Psoas muscle (tissue), 7 donors: ENCODE measurements at regions not wholly inside any gene's neighbourhood (a gene's known extent, or its start where the extent isn't known, plus 50 kb on each side); places are given as distances from the start of the nearest gene placed in this dataset.

Experiments
- ATAC-seq, 4 donors: fragments of 200-7000 bp; cut with Tn5 transposase; one replicate each; pipeline ENCODE4 v1.9.1; 2020; ENCODE audit warnings: moderate library complexity in 3 of 4, mild to moderate bottlenecking in 2 of 4
- DNase-seq, 2 donors: peaks; one replicate each; pipeline ENCODE4 v3.0.0-alpha.2; 2020
- H3K27ac ChIP-seq: fragments of 200-600 bp; one replicate; pipeline ENCODE4 v1.8.0; 2022
- H3K27me3 ChIP-seq, 3 donors: fragments of 200-600 bp in 1 of 3; one replicate each; pipeline versions ENCODE4 v1.6.1 to v1.8.0; 2013 to 2022; ENCODE audit warnings: low read length in 2 of 3, mild to moderate bottlenecking in 2 of 3, moderate library complexity in 1 of 3; ENCODE audit not compliant: insufficient read depth in 3 of 3
- H3K36me3 ChIP-seq, 2 donors: fragments of 200-600 bp in 1 of 2; one replicate each; pipeline versions ENCODE4 v1.6.1 to v1.8.0; 2013 to 2022; ENCODE audit warnings: low read depth in 1 of 2, mild to moderate bottlenecking in 1 of 2, moderate library complexity in 1 of 2; ENCODE audit not compliant: insufficient read depth in 1 of 2
- H3K4me1 ChIP-seq: fragments of 200-600 bp; one replicate; pipeline ENCODE4 v1.8.0; 2022
- H3K4me3 ChIP-seq: fragments of 200-600 bp; one replicate; pipeline ENCODE4 v1.8.0; 2022; ENCODE audit warnings: mild to moderate bottlenecking
- H3K9me3 ChIP-seq: fragments of 200-600 bp; one replicate; pipeline ENCODE4 v1.8.0; 2022
- WGBS, 3 donors: extraction: QIAGEN DNeasy Blood & Tissue Kit; methylation state at CpG; one replicate each; pipeline versions ENCODE4 v1.1.6 to v1.1.7; 2013; 5-methylcytosine and 5-hydroxymethylcytosine counted together
- intact Hi-C, 2 donors: fragments of 100-400 bp; cut with DNase I; formaldehyde crosslinking; loops; one replicate each; pipeline versions ENCODE4 v1.11.0 to v1.14.2; 2022
- TF ChIP-seq, protein P1 (sequence below): fragments of 200-600 bp; IDR thresholded peaks from one replicate; pipeline ENCODE4 v1.8.0; 2022; ENCODE audit warnings: antibody characterized with exemption
- donor health status: healthy with polysubstance abuse.
- donor health status: DM: no; HTN: no; CAD: no; lungs with moderate emphysema.
- donor health status: Bipolar disorder and iron deficiency.
- donor health status: healthy.
- donor health status: DM: yes; HTN: yes; CAD: no.
- donor health status: DM: no; HTN: no; CAD: no.
- donor health status: DM: yes; HTN: yes; CAD: no.

DNA sequence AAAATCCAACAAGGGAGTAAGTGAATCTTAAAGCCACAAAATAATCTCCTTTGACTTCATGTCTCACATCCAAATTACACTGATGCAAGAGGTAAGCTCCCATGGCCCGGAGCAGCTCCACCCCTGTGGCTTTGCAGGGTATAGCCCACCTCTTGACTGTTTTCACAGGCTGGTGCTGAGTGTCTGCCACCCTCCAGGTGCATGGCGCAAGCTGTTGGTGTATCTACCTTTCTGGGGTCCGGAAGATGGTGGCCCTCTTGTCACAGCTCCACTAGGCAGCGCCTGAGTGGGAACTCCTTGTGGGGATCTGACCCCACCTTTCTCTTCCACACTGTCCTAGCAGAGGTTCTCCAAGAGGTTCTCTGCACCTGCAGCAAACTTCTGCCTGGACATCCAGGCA lies 1051.1 kb upstream of the CDH6 start:
- Histone ChIP-seq H3K27ac (no peak overlapping the region), H3K9me3 (no peaks in the 10 kb centered on the region), H3K4me3 (no peak overlapping the region), H3K4me1 (no peaks in the 10 kb centered on the region), H3K27me3 (no peaks in the 10 kb centered on the region), H3K36me3 (no peaks in the 10 kb centered on the region)
- intact Hi-C loops = loop anchor here in 1 of 2 donors (10.0 kb wide), 1 partner anchor 822 kb away; no protein-coding TSS in a partner anchor
- ATAC-seq (no peak), DNase-seq (no peak)
- 66 to 77% (median 75%) methylated on average over 4 of the region's 4 CpGs for WGBS, 3 donors
- TF ChIP-seq, protein P1, sequence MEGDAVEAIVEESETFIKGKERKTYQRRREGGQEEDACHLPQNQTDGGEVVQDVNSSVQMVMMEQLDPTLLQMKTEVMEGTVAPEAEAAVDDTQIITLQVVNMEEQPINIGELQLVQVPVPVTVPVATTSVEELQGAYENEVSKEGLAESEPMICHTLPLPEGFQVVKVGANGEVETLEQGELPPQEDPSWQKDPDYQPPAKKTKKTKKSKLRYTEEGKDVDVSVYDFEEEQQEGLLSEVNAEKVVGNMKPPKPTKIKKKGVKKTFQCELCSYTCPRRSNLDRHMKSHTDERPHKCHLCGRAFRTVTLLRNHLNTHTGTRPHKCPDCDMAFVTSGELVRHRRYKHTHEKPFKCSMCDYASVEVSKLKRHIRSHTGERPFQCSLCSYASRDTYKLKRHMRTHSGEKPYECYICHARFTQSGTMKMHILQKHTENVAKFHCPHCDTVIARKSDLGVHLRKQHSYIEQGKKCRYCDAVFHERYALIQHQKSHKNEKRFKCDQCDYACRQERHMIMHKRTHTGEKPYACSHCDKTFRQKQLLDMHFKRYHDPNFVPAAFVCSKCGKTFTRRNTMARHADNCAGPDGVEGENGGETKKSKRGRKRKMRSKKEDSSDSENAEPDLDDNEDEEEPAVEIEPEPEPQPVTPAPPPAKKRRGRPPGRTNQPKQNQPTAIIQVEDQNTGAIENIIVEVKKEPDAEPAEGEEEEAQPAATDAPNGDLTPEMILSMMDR = no peak

DNA sequence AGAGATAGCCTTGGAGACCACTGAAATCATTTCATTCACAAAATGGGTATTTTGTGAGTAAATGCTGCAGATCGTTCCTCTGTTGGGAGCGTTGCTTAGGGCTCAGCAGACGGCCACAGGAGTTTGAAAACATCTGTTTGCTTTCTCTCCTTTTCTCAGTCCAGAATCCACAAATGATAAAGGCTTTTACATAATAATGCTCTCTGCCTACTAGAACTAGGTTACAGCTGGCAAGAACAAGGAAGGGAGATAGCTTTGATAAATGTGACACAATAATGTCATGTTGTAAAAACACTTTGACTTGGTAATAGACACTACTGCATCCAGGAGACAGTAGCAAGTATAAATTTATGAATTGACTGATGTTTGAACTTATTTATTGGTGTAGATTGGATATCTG lies 1072.4 kb upstream of the CDH6 start:
- Histone ChIP-seq H3K4me3 (no peak overlapping the region), H3K36me3 (no peaks in the 10 kb centered on the region), H3K4me1 (no peaks in the 10 kb centered on the region), H3K9me3 (no peaks in the 10 kb centered on the region), H3K27ac (no peak overlapping the region), H3K27me3 (no peaks in the 10 kb centered on the region)
- ATAC-seq = no peak
- no peak for DNase-seq
- intact Hi-C loops = no loop called here
- TF ChIP-seq, protein P1 = no peak
- WGBS, 3 donors = 55 to 65% (median 59%) methylated on average over 3 of the region's 3 CpGs

DNA sequence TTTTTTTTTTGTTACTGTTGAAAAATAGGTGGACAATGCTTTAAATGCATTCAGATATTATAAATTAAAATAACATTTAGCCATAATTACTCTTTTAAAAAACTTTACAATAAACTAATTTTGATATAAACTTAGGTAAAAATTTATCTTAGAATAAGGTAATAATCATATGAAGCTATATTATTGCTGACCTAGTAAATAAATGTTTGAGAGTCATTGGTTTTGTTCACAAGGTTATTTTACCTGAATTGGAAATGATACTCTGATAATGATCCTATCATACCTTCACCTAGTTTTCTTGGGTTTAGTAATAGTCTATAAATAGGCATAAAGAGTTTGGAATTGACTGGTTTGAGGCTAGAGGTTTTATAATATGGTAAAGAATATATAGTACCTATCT lies 1076.4 kb upstream of the CDH6 start:
- DNase-seq = no peak
- intact Hi-C loops = no loop called here
- Histone ChIP-seq H3K27me3 (no peaks in the 10 kb centered on the region), H3K27ac (no peak overlapping the region), H3K4me1 (no peaks in the 10 kb centered on the region), H3K36me3 (no peaks in the 10 kb centered on the region), H3K9me3 (no peaks in the 10 kb centered on the region), H3K4me3 (no peak overlapping the region)
- no peak for ATAC-seq
- TF ChIP-seq, protein P1 = no peak

DNA sequence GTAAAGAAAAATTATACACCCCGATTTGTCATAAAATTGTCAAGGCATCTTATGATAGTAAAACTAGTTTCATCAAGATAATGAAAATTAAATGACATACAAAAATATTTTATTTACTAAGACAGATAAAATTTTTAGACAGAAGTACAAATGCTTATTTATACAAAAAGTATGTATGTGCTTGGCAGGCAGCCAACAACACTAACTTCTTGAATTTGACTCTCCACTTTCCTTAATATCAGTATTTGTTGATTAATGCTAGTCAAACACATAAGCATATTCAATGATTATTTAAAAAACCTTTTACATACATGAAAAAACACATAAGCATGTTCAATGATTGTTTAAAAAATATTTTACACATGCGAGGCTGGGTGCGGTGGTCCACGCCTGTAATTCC lies 1079.9 kb upstream of the CDH6 start:
- TF ChIP-seq, protein P1 = no peak
- 90 to 92% (median 92%) methylated on average over 4 of the region's 4 CpGs for WGBS, 3 donors
- Histone ChIP-seq H3K27ac (no peak overlapping the region), H3K36me3 (no peaks in the 10 kb centered on the region), H3K9me3 (no peaks in the 10 kb centered on the region), H3K27me3 (no peaks in the 10 kb centered on the region), H3K4me3 (no peak overlapping the region), H3K4me1 (no peaks in the 10 kb centered on the region)
- no peak for ATAC-seq
- DNase-seq = no peak
- intact Hi-C loops = no loop called here

DNA sequence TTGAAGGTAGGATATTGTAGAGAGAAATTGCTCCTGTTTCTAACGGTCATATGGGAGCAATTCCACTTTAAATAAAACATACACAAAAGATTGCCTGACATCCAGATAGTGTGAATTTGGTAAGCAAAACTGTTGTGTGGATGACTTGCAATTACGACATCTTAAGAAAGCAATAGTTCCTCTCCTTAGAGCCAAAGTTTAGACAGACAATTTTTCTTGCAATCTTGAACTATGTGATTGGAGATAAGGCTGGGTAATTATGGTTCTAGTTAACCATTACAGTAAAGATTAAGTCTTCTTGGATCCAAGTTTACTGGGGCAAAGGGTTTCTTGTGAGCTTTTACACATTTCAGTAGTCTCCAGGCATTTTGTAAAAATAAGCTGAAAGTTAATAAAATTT lies 1080.6 kb upstream of the CDH6 start:
- 75 to 80% (median 76%) methylated on average over 2 of the region's 2 CpGs for WGBS, 3 donors
- Histone ChIP-seq H3K4me1 (no peaks in the 10 kb centered on the region), H3K9me3 (no peaks in the 10 kb centered on the region), H3K27me3 (no peaks in the 10 kb centered on the region), H3K36me3 (no peaks in the 10 kb centered on the region), H3K4me3 (no peak overlapping the region), H3K27ac (no peak overlapping the region)
- intact Hi-C loops = no loop called here
- DNase-seq (no peak), ATAC-seq (no peak)
- TF ChIP-seq, protein P1 = no peak
